ENCODE measurements at regions not wholly inside any gene's neighbourhood (a gene's known extent, or its start where the extent isn't known, plus 50 kb on each side); places are given as distances from the start of the nearest gene placed in this dataset.

- no peaks in the 10 kb centered on the region for H3K36me3 ChIP-seq (replicated peaks in 1 of 2; ENCODE audit: control insufficient read depth in 1 of 2, insufficient read depth in 2 of 2, low read length in 2 of 2)
- POLR2A ChIA-PET: no interaction called here
- no peaks in the 10 kb centered on the region for H4K20me1 ChIP-seq (ENCODE audit: insufficient read depth, low read length)
- intact Hi-C loops (cut with micrococcal nuclease; ENCODE audit: unreplicated experiment): no loop called here
- H3K27ac ChIP-seq (ENCODE audit: extremely low read length, insufficient read depth, low read length): no peak overlapping the region
- no peaks in the 10 kb centered on the region for H3K9me3 ChIP-seq (ENCODE audit: low read length)
- CTCF ChIA-PET (ENCODE audit: low intra/inter-chr PET ratio, low total read pairs): no interaction called here
- FAIRE-seq (no peak), DNase-seq (ENCODE audit: low spot score) (no peak), ATAC-seq (no peak)
- 25% methylated on average over 2 of the region's 2 CpGs for WGBS (ENCODE audit: low lambda C conversion rate)
- in situ Hi-C loops (cut with HindIII; ENCODE audit: extremely low pct_ligation_motif_present, low pct_unique_long_range_greater_than_20kb): no loop called here
- no peak overlapping the region for H3K4me3 ChIP-seq (replicated peaks in 1 of 3; ENCODE audit: insufficient read depth in 1 of 3, low read depth in 2 of 3, low read length in 3 of 3)
- no peaks in the 10 kb centered on the region for H3K4me1 ChIP-seq (ENCODE audit: insufficient read depth, low read length)
- BruUV-seq (replicated peaks): no TSS peak
- H3K79me2 ChIP-seq (ENCODE audit: insufficient read depth, low read length): no peaks in the 10 kb centered on the region
- H3K27me3 ChIP-seq (ENCODE audit: control insufficient read depth in 1 of 2, insufficient read depth in 2 of 2, low read length in 2 of 2): 0 out of 5 replicates have a peak, but pooled peaks cover 0 to under 1% of the 10 kb centered on the region in 2 experiments
- no peak overlapping the region for H3K4me2 ChIP-seq (ENCODE audit: low read depth, low read length)
- no peak overlapping the region for H3K9ac ChIP-seq (ENCODE audit: insufficient read depth, low read depth, low read length)
- H2AFZ ChIP-seq (ENCODE audit: low read length): no peak overlapping the region
- TF ChIP-seq ZNF143 (CRISPR knock-in tag; IDR thresholded peaks at IDR 0.05) (no peak), ZNF800 (CRISPR knock-in tag; IDR thresholded peaks at IDR 0.05) (no peak), AHR (CRISPR knock-in tag; IDR thresholded peaks at IDR 0.05) (no peak), NCOR1 (IDR thresholded peaks at IDR 0.05; ENCODE audit: borderline replicate concordance, low read length) (no peak), ZNF496 (CRISPR knock-in tag; IDR thresholded peaks at IDR 0.05; ENCODE audit: insufficient replicate concordance) (no peak), E2F1 (CRISPR knock-in tag; IDR thresholded peaks at IDR 0.05) (no peak), NAIF1 (CRISPR knock-in tag; IDR thresholded peaks at IDR 0.05; ENCODE audit: borderline replicate concordance) (no peak), HINFP (CRISPR knock-in tag; IDR thresholded peaks at IDR 0.05; ENCODE audit: low read depth) (no peak), ZNF674 (CRISPR knock-in tag; IDR thresholded peaks at IDR 0.05; ENCODE audit: low read depth) (no peak), RAD51 (IDR thresholded peaks at IDR 0.05; ENCODE audit: borderline replicate concordance) (no peak), YEATS2 (CRISPR knock-in tag; IDR thresholded peaks at IDR 0.05; ENCODE audit: borderline replicate concordance) (no peak), TFAP4 (IDR thresholded peaks at IDR 0.05; ENCODE audit: borderline replicate concordance, low read depth) (no peak), ZBTB25 (CRISPR knock-in tag; IDR thresholded peaks at IDR 0.05) (no peak), HNF4A (CRISPR knock-in tag; IDR thresholded peaks at IDR 0.05) (no peak)
Measured at GRCh38 chr4:77226939-77227705, 70.1 kb downstream of the CCNG2 start.

All from HepG2 (cell line).